ENCODE measurements at regions not wholly inside any gene's neighbourhood (a gene's known extent, or its start where the extent isn't known, plus 50 kb on each side); places are given as distances from the start of the nearest gene placed in this dataset.
A peak's percentile ranks its signal among the peaks of the same experiment; 100 is the strongest.

DNA sequence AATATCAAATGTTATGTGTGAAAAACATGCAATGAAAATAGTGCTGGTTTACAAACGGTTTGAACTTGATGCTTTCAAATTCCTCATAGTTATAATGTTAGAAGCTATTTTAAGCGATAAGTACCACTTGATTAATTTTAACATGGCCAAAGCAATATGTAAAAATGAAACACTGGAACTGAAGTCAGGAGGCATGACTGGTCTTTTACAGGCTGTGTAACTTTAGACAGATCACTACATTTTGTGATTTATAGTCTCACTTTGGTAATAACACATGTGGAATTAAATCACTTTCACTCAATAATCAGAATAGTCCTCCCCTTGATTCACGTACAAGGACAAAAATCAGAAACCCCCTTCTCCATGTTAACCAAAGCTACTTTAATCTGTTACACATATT is 482.7 kb upstream of the NECTIN3 start:
- no peak for DNase-seq (ENCODE audit: low read depth)
- Histone ChIP-seq H3K9me3 (ENCODE audit: control insufficient read depth, low read length) (no peaks in the 10 kb centered on the region), H3K4me1 (ENCODE audit: control insufficient read depth, insufficient read depth, low read length) (peaks cover 10% of the 10 kb centered on the region), H3K4me3 (ENCODE audit: low read length) (no peak overlapping the region), H3K9ac (ENCODE audit: low read length) (no peak overlapping the region), H3K27me3 (replicated peaks; ENCODE audit: control insufficient read depth, insufficient read depth, low read length) (no peaks in the 10 kb centered on the region), H3K36me3 (ENCODE audit: control insufficient read depth, insufficient read depth, low read length, severe bottlenecking) (no peaks in the 10 kb centered on the region)

DNA sequence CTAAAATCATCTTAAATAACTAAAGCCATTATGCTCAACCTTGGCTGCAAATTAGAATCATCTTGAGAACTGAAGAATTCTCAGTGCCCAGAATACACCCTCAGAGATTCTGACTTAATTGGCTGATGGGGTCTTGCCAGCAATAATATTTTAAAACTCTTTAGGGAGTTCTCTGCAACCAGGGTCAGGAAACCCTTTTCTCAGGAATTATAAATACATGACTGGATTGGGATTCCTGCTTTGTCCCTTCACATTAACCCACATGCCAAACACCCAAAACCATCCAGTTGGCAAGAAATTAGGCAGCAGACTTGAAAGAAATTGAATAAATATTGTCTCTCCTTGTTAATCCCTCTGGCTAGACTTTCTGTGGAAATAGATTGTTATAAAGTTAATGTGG is 482.3 kb upstream of the NECTIN3 start:
- Histone ChIP-seq H3K9ac (ENCODE audit: low read length) (no peak overlapping the region), H3K36me3 (ENCODE audit: control insufficient read depth, insufficient read depth, low read length, severe bottlenecking) (no peaks in the 10 kb centered on the region), H3K9me3 (ENCODE audit: control insufficient read depth, low read length) (no peaks in the 10 kb centered on the region), H3K27me3 (replicated peaks; ENCODE audit: control insufficient read depth, insufficient read depth, low read length) (no peaks in the 10 kb centered on the region), H3K4me3 (ENCODE audit: low read length) (no peak overlapping the region), H3K4me1 (ENCODE audit: control insufficient read depth, insufficient read depth, low read length) (peaks cover 7% of the 10 kb centered on the region)
- DNase-seq (ENCODE audit: low read depth): no peak

DNA sequence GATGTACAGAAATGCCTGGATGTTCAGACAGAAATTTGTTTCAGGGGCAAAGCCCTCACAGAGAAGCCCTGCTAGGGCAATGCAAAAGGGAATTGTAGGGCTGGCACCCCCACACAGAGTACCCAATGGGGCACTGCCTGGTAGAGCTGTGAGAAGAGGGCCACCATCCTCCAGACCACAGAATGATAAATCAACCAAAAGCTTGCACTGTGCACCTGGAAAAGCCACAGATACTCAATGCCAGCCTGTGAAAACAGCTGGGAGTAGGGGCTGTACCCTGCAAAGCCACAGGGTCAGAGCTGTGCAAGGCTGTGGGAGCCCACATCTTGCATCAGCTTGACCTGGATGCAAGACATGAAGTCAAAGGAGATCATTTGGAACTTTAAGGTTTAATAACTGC is 477.9 kb upstream of the NECTIN3 start:
- no peak overlapping the region for H3K9ac ChIP-seq (ENCODE audit: low read length)
- H3K4me1 ChIP-seq (ENCODE audit: control insufficient read depth, insufficient read depth, low read length): peaks cover 7% of the 10 kb centered on the region
- no peaks in the 10 kb centered on the region for H3K27me3 ChIP-seq (replicated peaks; ENCODE audit: control insufficient read depth, insufficient read depth, low read length)
- H3K36me3 ChIP-seq (ENCODE audit: control insufficient read depth, insufficient read depth, low read length, severe bottlenecking): no peaks in the 10 kb centered on the region
- DNase-seq (ENCODE audit: low read depth): no peak
- H3K9me3 ChIP-seq (ENCODE audit: control insufficient read depth, low read length): no peaks in the 10 kb centered on the region
- H3K4me3 ChIP-seq (ENCODE audit: low read length): no peak overlapping the region

DNA sequence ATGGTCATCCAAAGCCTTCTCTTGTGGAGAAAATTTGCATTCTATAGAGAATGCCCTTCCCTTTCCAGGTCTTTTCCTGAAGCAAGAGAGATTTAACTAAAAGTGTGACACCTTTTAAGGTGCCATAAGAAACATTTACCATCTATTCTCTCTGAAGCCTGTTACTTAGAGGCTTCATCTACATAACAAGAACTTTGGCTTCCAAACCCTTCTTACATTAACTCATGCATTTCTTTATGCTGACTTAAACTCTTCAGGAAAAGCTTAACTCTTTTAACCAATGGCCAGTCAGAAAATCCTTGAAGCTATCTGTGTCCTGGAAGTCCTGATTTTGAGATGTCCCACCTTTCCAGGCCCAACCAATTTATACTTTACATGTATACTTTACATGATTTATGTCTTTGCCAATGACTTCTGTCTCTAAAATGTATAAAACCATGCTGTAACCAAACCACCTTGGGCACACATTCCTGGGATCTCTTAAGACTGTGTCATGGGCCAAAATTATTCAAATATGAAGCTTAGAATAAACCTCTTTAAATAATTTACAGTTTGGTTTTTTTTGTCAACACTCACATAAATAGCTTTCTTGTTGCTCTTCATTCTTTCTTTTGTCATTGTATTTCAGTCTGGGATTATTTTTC is 472.6 kb upstream of the NECTIN3 start:
- Histone ChIP-seq H3K4me3 (ENCODE audit: low read length) (no peak overlapping the region), H3K4me1 (ENCODE audit: control insufficient read depth, insufficient read depth, low read length) (no peaks in the 10 kb centered on the region), H3K9ac (ENCODE audit: low read length) (no peak overlapping the region), H3K36me3 (ENCODE audit: control insufficient read depth, insufficient read depth, low read length, severe bottlenecking) (no peaks in the 10 kb centered on the region), H3K27me3 (replicated peaks; ENCODE audit: control insufficient read depth, insufficient read depth, low read length) (no peaks in the 10 kb centered on the region), H3K9me3 (ENCODE audit: control insufficient read depth, low read length) (no peaks in the 10 kb centered on the region)
- DNase-seq (ENCODE audit: low read depth): peak; percentile 35

DNA sequence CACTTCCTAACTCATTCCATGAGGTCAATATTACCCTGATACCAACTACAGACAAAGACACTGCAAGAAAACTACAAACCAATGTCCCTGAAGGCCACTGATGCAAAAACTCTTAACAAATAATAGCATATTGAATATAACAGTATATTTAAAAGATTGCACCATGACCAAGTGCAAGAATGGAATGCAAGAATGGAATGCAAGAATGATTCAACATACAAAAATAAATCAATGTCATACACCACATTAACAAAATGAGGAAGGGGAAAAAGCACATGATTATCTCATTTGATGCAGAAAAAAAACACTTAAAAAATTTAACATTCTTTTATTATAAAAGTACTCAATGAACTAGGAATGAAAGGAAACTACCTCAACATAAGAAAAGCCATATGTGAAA is 463.1 kb upstream of the NECTIN3 start:
- Histone ChIP-seq H3K27me3 (replicated peaks; ENCODE audit: control insufficient read depth, insufficient read depth, low read length) (no peaks in the 10 kb centered on the region), H3K36me3 (ENCODE audit: control insufficient read depth, insufficient read depth, low read length, severe bottlenecking) (no peaks in the 10 kb centered on the region), H3K9ac (ENCODE audit: low read length) (no peak overlapping the region), H3K4me1 (ENCODE audit: control insufficient read depth, insufficient read depth, low read length) (peaks cover 6% of the 10 kb centered on the region), H3K4me3 (ENCODE audit: low read length) (no peak overlapping the region), H3K9me3 (ENCODE audit: control insufficient read depth, low read length) (no peaks in the 10 kb centered on the region)
- peak; percentile 61 for DNase-seq (ENCODE audit: low read depth)

DNA sequence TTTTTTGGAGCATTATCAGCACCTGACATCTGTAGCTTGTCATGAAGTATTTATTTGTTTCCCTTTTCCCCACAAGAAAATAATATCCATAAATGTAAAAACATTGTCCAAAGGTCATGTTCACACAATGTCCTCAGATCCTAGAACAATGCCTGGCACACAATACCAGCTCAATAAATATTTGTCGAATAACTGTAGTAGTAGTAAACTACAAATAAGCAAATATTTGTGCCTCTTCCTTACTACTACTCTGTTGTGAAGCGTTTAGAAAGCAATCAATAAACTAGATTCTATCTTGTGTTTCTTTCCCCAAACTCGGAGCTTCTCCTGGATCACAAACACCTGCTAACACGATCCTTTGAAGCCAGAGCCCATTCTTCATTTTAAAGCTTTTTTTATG is 459.6 kb upstream of the NECTIN3 start:
- H3K4me3 ChIP-seq (ENCODE audit: low read length): no peak overlapping the region
- no peaks in the 10 kb centered on the region for H3K9me3 ChIP-seq (ENCODE audit: control insufficient read depth, low read length)
- peaks cover 6% of the 10 kb centered on the region for H3K4me1 ChIP-seq (ENCODE audit: control insufficient read depth, insufficient read depth, low read length)
- no peaks in the 10 kb centered on the region for H3K36me3 ChIP-seq (ENCODE audit: control insufficient read depth, insufficient read depth, low read length, severe bottlenecking)
- DNase-seq (ENCODE audit: low read depth): no peak
- H3K27me3 ChIP-seq (replicated peaks; ENCODE audit: control insufficient read depth, insufficient read depth, low read length): no peaks in the 10 kb centered on the region
- H3K9ac ChIP-seq (ENCODE audit: low read length): no peak overlapping the region

DNA sequence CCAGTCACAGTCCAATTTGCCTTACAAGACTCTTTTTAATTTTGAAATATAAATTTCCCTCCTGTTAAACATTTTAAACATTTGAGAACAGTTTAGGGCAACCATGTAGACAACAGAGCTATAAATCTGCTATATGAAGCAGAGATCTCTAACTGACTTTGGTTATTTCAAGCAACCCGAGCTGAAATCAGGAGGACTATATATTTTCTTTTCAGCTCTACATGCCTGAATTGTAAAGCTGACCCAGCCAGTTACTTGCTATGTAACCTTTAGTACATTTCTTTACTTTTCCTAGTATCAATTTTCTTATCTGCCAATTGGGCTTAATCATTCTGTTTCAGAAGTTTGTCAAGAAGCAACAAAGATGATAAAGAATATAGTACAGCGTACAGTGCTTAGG is 457.4 kb upstream of the NECTIN3 start:
- no peaks in the 10 kb centered on the region for H3K27me3 ChIP-seq (replicated peaks; ENCODE audit: control insufficient read depth, insufficient read depth, low read length)
- no peaks in the 10 kb centered on the region for H3K36me3 ChIP-seq (ENCODE audit: control insufficient read depth, insufficient read depth, low read length, severe bottlenecking)
- no peaks in the 10 kb centered on the region for H3K9me3 ChIP-seq (ENCODE audit: control insufficient read depth, low read length)
- DNase-seq (ENCODE audit: low read depth): no peak
- H3K4me3 ChIP-seq (ENCODE audit: low read length): no peak overlapping the region
- H3K9ac ChIP-seq (ENCODE audit: low read length): no peak overlapping the region
- H3K4me1 ChIP-seq (ENCODE audit: control insufficient read depth, insufficient read depth, low read length): no peaks in the 10 kb centered on the region

DNA sequence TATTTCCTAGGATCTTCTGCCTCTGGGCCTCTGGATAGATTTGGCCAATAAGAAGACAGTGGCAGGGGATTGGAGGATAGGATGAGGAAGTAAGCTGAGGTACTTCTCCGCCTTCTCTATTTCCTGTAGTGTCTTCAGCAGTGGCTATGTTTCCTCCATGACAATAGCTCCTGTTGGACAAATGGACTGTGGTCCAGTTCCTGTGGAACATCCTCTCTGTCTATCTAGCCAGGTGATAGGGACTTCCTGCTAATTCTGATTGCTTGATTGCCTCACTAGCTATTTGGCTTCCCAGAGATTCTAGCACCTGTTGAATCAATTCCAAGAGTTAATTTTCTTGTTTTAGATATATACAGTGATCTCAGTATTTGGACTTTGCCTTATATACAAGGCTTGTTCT is 456.2 kb upstream of the NECTIN3 start:
- Histone ChIP-seq H3K9me3 (ENCODE audit: control insufficient read depth, low read length) (no peaks in the 10 kb centered on the region), H3K27me3 (replicated peaks; ENCODE audit: control insufficient read depth, insufficient read depth, low read length) (no peaks in the 10 kb centered on the region), H3K4me3 (ENCODE audit: low read length) (no peak overlapping the region), H3K9ac (ENCODE audit: low read length) (no peak overlapping the region), H3K4me1 (ENCODE audit: control insufficient read depth, insufficient read depth, low read length) (no peaks in the 10 kb centered on the region), H3K36me3 (ENCODE audit: control insufficient read depth, insufficient read depth, low read length, severe bottlenecking) (no peaks in the 10 kb centered on the region)
- DNase-seq (ENCODE audit: low read depth): no peak

DNA sequence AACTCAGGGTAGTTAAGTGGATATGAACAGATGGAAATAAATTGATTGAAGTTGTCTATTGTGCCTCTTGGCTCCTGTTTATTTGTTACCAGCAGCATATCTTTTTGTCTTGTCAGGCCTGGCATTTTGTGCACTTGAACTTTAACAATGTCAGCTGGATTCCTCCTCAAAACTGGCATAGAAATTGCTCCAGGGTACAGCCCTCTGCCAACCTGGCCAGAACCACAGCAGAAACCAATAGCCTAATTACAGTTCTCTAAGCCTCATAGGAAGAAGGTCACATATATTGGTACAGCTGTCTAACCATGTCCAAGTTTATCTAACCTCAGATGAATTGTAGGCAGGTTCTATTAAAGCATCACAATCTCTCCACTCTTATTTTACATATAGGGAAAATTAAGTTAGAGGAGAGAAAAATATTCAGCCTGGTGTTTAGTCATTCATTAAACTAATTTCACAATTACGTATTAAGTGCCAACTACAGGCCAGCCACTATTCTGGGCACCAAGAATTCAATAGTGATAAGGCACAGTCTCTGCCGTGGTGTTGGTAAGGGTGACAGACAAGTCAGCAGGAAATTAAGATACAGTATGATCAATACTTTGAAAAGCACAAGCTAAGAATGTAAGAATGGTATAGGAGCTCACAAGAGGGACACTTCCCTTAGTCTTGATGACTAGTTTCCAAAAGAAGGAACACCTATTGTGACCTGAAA is 452.9 kb upstream of the NECTIN3 start:
- Histone ChIP-seq H3K36me3 (ENCODE audit: control insufficient read depth, insufficient read depth, low read length, severe bottlenecking) (no peaks in the 10 kb centered on the region), H3K9ac (ENCODE audit: low read length) (no peak overlapping the region), H3K4me3 (ENCODE audit: low read length) (no peak overlapping the region), H3K4me1 (ENCODE audit: control insufficient read depth, insufficient read depth, low read length) (no peaks in the 10 kb centered on the region), H3K9me3 (ENCODE audit: control insufficient read depth, low read length) (no peaks in the 10 kb centered on the region), H3K27me3 (replicated peaks; ENCODE audit: control insufficient read depth, insufficient read depth, low read length) (no peaks in the 10 kb centered on the region)
- DNase-seq (ENCODE audit: low read depth): no peak

DNA sequence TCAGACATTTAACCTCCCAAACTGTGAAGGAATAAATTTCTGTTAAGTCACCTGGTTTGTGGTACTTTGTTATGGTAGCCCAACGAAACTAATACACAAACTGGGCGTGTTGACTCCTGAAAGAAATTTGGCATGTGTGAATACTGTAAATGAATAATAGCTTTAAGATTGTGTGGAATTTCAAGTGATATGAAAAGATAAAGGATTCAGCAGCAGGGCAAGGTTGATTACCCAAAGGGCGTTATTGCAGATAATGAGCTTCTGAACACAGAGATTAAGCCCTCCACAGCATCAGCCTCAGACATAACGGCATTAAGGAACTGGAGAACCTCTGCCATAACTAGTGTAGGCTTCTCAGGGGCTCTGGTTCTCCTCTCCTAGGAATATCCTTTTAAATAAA is 451.5 kb upstream of the NECTIN3 start:
- Histone ChIP-seq H3K9me3 (ENCODE audit: control insufficient read depth, low read length) (no peaks in the 10 kb centered on the region), H3K4me3 (ENCODE audit: low read length) (no peak overlapping the region), H3K27me3 (replicated peaks; ENCODE audit: control insufficient read depth, insufficient read depth, low read length) (no peaks in the 10 kb centered on the region), H3K36me3 (ENCODE audit: control insufficient read depth, insufficient read depth, low read length, severe bottlenecking) (no peaks in the 10 kb centered on the region), H3K9ac (ENCODE audit: low read length) (no peak overlapping the region), H3K4me1 (ENCODE audit: control insufficient read depth, insufficient read depth, low read length) (no peaks in the 10 kb centered on the region)
- DNase-seq (ENCODE audit: low read depth): no peak

DNA sequence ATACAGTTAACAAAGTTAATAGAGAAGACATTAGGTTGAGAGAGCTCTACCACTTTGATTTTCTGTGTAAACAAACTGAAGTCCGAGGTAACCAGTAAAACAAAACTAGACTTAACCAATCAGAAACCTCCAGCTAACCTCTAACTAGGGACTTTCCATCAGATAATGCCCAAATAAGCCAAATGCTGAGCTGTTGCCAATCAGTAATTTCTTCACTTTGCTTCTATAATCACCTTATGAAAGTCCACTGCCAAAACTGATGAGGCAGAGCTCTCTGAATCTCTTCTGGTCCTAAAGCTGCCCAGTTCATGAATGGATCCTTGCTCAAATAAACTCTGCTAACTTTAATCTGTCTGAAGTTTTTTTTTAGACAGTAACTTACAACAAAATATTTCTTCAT is 448.0 kb upstream of the NECTIN3 start:
- Histone ChIP-seq H3K9me3 (ENCODE audit: control insufficient read depth, low read length) (no peaks in the 10 kb centered on the region), H3K4me3 (ENCODE audit: low read length) (no peak overlapping the region), H3K4me1 (ENCODE audit: control insufficient read depth, insufficient read depth, low read length) (no peaks in the 10 kb centered on the region), H3K36me3 (ENCODE audit: control insufficient read depth, insufficient read depth, low read length, severe bottlenecking) (no peaks in the 10 kb centered on the region), H3K27me3 (replicated peaks; ENCODE audit: control insufficient read depth, insufficient read depth, low read length) (no peaks in the 10 kb centered on the region), H3K9ac (ENCODE audit: low read length) (no peak overlapping the region)
- DNase-seq (ENCODE audit: low read depth): no peak

DNA sequence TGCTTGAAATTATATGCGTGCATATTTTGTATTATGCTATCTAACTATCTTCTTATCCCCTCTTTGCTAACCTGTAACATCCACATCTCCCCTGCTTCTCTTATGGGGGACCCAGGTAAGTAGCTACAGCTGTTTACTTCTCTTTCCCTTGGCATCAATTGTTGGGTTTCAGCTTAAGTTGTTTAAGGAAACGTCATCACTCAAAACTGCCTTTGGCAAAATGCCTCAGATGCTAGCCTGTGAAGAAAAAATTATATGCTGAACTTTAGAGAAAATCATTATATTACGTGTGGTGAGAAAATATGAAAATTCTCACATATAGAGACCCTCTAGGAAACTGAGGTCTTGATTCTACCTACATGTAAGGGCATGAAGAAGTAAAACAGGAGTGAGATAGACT is 447.0 kb upstream of the NECTIN3 start:
- DNase-seq (ENCODE audit: low read depth): peak; percentile 35
- H3K4me1 ChIP-seq (ENCODE audit: control insufficient read depth, insufficient read depth, low read length): no peaks in the 10 kb centered on the region

More for the DNA sequence above, 447.0 kb upstream of the NECTIN3 start:
- no peaks in the 10 kb centered on the region for H3K9me3 ChIP-seq (ENCODE audit: control insufficient read depth, low read length)
- H3K36me3 ChIP-seq (ENCODE audit: control insufficient read depth, insufficient read depth, low read length, severe bottlenecking): no peaks in the 10 kb centered on the region
- no peak overlapping the region for H3K9ac ChIP-seq (ENCODE audit: low read length)
- no peak overlapping the region for H3K4me3 ChIP-seq (ENCODE audit: low read length)
- H3K27me3 ChIP-seq (replicated peaks; ENCODE audit: control insufficient read depth, insufficient read depth, low read length): no peaks in the 10 kb centered on the region
